HG03571 (cell line): ENCODE measurements at regions not wholly inside any gene's neighbourhood (a gene's known extent, or its start where the extent isn't known, plus 50 kb on each side); places are given as distances from the start of the nearest gene placed in this dataset.

Experiments
- ATAC-seq: cut with Tn5 transposase; IDR thresholded peaks from one replicate; pipeline ENCODE4 v1.9.1; 2021; ENCODE audit not compliant: unreplicated experiment

DNA sequence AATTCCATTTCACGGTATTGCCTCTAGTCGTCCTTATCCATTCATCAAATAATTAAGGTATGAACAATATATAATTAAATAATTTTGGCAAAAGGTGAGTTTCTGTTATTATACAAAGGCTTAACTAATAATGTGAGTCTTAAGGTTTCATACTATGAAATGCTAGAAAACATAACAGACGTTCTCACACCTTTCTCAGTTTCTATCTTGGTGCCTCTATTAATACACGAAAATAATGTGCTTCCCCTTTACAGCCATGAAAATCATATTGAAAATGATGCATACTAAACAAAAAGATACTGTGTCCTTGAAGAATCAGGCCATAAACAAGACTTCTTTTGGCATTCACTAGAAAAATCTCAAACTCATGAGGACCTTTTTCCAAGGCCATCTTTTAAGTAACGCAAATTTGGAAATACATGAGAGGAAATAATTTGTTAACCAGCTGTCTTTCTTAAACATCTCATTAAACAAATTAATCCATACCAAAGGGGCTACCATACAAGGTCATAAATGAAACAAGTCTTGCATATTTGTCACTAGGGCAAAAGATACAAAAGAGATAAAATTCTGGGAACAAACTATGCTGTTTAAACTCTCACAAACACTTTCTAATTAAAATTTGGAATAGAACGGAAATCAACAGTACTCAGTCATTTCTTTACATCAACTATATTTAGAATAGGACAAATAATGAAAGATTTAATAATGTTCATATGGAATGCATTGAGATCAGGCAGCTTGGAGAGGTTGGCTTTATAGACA, 53.9 kb upstream of the CAV2 start:
- ATAC-seq = no peak

- no peak for ATAC-seq
Measured at GRCh38 chr7:116446212-116446855, 53.2 kb upstream of the CAV2 start.

DNA sequence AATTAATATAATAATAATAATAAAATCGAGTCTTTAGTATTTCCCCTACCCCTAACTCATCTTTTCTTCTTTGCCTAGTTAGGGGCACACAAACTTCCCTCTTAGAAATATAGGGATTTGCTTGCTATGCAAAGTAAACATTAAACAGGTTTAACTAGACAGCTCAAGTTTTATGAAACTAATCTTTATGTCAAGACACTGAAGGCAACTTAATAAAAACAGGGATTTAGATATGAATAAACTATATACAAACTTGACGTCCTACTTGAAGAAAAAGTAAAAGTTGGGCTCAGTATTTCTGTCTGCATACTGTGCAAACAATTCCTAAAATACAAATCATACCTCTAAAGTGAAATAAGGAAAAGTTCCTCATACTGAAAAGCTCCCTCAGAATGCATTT, 52.1 kb upstream of the CAV2 start:
- ATAC-seq = no peak

DNA sequence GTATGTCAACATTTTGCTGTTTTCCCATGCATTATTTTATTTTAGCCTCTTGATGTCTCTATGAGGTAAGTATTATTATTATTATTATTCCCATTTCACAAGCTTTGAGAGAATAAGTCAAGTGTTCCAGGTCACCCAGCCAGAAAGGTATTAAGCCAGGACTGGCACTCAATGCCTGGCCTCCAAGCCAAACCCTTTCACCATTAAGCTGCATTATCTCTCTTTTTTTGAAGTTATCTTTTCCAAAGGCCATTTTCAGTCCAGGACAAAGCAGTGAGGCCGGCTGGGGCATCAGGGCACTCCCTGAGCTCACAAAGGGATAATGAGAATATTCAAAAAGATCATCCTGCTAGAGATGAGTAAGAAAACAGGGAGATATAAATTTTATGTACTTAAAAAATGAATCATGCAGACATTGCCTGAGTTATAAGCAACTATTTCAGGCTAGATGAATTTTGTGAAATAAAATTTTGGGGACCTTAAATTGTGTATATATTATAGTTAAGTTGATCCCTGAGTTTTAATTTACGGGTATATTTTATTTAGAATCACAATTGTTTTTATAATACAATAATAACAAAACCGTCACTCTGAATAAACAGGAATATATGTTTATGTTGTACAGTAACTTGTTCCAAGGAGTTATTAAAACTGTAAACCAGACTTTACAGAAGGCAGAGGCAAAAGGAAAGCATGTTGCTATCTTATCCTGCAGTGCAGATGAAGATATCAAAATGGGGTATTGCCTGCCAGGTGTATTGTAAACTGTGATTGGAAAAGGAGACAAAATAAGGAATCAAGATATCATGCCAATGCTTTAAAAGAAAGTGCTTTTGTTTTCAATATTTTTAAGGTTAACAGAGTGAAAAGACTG, 51.3 kb upstream of the CAV2 start:
- ATAC-seq = no peak

DNA sequence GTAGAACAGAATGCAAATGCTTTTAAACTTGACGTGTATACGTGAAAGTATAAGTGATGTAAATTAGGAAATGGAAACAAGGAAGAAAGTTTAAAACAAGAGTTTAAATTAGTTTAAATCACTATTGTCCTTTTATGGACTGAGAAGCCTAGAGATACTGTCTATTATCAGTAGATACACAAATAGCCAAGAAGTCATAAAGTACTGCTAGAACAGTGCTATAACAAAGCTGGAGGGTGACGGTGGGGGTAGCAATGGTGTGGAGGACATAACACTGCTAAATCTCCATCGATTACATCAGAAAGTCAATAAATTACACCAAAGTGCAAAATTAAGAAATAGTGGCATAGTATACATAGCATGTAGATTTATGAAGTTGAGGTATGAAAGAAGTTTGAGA, 50.1 kb upstream of the CAV2 start:
- no peak for ATAC-seq
